ENCODE measurements at regions not wholly inside any gene's neighbourhood (a gene's known extent, or its start where the extent isn't known, plus 50 kb on each side); places are given as distances from the start of the nearest gene placed in this dataset.
A peak's percentile ranks its signal among the peaks of the same experiment; 100 is the strongest.
"Not testable (repeated sequence)": the region's sequence is repeated elsewhere in the genome, so short reads cannot be mapped to it uniquely, and the experiment has no call there.

GRCh38 chr2:129554373-129554772 is 425.1 kb upstream of the RAB6C start:
- DNase-seq, result no peak

- no peak for DNase-seq
Observed at GRCh38 chr2:129559101-129559500, 420.4 kb upstream of the RAB6C start.

- no peak for DNase-seq
Observed at GRCh38 chr2:129565551-129566109, 413.8 kb upstream of the RAB6C start.

GRCh38 chr2:129570812-129571211 is 408.7 kb upstream of the RAB6C start:
- DNase-seq, result not testable (repeated sequence)

- DNase-seq, result no peak
Observed at GRCh38 chr2:129575431-129575830, 404.0 kb upstream of the RAB6C start.

- no peak for DNase-seq
Observed at GRCh38 chr2:129575880-129576279, 403.6 kb upstream of the RAB6C start.

- DNase-seq, result no peak
Observed at GRCh38 chr2:129580001-129580400, 399.5 kb upstream of the RAB6C start.

- DNase-seq, result no peak
Observed at GRCh38 chr2:129585760-129586159, 393.7 kb upstream of the RAB6C start.

GRCh38 chr2:129587426-129588064 is 391.9 kb upstream of the RAB6C start:
- peak; percentile 25 for DNase-seq

GRCh38 chr2:129604560-129604959 is 374.9 kb upstream of the RAB6C start:
- no peak for DNase-seq

GRCh38 chr2:129605646-129606045 is 373.8 kb upstream of the RAB6C start:
- no peak for DNase-seq

GRCh38 chr2:129606496-129607270 is 372.8 kb upstream of the RAB6C start:
- DNase-seq, result no peak

- DNase-seq, result no peak
Observed at GRCh38 chr2:129609224-129609623, 370.2 kb upstream of the RAB6C start.

- DNase-seq, result peak; percentile 24
Observed at GRCh38 chr2:129610766-129611165, 368.7 kb upstream of the RAB6C start.

GRCh38 chr2:129611471-129611870 is 368.0 kb upstream of the RAB6C start:
- peak; percentile 13 for DNase-seq

GRCh38 chr2:129619471-129619870 is 360.0 kb upstream of the RAB6C start:
- DNase-seq, result no peak

- no peak for DNase-seq
Observed at GRCh38 chr2:129620411-129620810, 359.1 kb upstream of the RAB6C start.

- DNase-seq, result no peak
Observed at GRCh38 chr2:129623783-129624182, 355.7 kb upstream of the RAB6C start.

- no peak for DNase-seq
Observed at GRCh38 chr2:129627437-129627836, 352.0 kb upstream of the RAB6C start.

GRCh38 chr2:129636692-129637091 is 342.8 kb upstream of the RAB6C start:
- DNase-seq, result no peak

- DNase-seq, result no peak
Observed at GRCh38 chr2:129641371-129641770, 338.1 kb upstream of the RAB6C start.

- DNase-seq, result no peak
Observed at GRCh38 chr2:129642526-129643043, 336.9 kb upstream of the RAB6C start.

- no peak for DNase-seq
Observed at GRCh38 chr2:129645335-129645734, 334.1 kb upstream of the RAB6C start.

- no peak for DNase-seq
Observed at GRCh38 chr2:129646107-129646506, 333.4 kb upstream of the RAB6C start.
